Chondrocyte (in vitro differentiated cells): ENCODE measurements at regions not wholly inside any gene's neighbourhood (a gene's known extent, or its start where the extent isn't known, plus 50 kb on each side); places are given as distances from the start of the nearest gene placed in this dataset.

Experiments used
- DNase-seq: peaks from one replicate; pipeline ENCODE4 v3.0.0; 2021; ENCODE audit warnings: mixed read lengths, low spot score
- H3K27ac Mint-ChIP-seq: one replicate; pipeline ENCODE4 v1.8.0; 2021; ENCODE audit warnings: mild to moderate bottlenecking, moderate library complexity, mixed read lengths; ENCODE audit not compliant: unreplicated experiment
- H3K27me3 Mint-ChIP-seq: 2 replicates; pipeline ENCODE4 v1.8.0; 2021; ENCODE audit warnings: low read depth, mixed read lengths
- H3K36me3 Mint-ChIP-seq: 2 replicates; pipeline ENCODE4 v1.8.0; 2021; ENCODE audit warnings: low read depth, mixed read lengths
- H3K4me1 Mint-ChIP-seq: 2 replicates; pipeline ENCODE4 v1.8.0; 2021; ENCODE audit warnings: low read depth, mild to moderate bottlenecking, mixed read lengths
- H3K4me3 Mint-ChIP-seq: one replicate; pipeline ENCODE4 v1.8.0; 2021; ENCODE audit warnings: mild to moderate bottlenecking, moderate library complexity, mixed read lengths; ENCODE audit not compliant: unreplicated experiment
- H3K9me3 Mint-ChIP-seq: 2 replicates; pipeline ENCODE4 v1.8.0; 2021; ENCODE audit warnings: low read depth, mixed read lengths
- TF ChIP-seq, protein P1 (sequence below): fragments of 200-600 bp; sonication (generic); IDR thresholded peaks from 2 replicates; pipeline ENCODE4 v1.5.0; 2021; ENCODE audit warnings: antibody characterized with exemption, mild to moderate bottlenecking, moderate library complexity

DNA sequence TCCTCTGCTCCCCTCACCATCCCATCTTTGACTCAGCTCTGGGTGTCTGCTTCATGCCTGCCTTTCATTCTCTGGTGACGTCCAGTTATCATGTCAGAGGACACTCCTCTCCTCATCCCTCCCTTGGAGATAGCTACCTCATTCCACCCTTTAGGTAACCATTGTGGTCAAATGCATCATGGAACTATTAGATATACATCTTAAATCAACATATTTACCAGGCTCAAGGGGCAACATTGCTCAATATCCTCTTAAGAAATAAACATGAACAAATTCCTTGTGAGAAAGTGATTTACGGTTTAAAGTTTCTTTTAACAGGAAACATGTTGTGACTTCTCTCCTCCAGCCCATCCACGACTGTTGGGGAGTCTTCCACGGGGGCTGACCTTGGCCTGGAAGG is 511.6 kb upstream of the IGFBP3 start:
- H3K4me1 Mint-ChIP-seq = peaks cover 7% of the 10 kb centered on the region
- TF ChIP-seq, protein P1, sequence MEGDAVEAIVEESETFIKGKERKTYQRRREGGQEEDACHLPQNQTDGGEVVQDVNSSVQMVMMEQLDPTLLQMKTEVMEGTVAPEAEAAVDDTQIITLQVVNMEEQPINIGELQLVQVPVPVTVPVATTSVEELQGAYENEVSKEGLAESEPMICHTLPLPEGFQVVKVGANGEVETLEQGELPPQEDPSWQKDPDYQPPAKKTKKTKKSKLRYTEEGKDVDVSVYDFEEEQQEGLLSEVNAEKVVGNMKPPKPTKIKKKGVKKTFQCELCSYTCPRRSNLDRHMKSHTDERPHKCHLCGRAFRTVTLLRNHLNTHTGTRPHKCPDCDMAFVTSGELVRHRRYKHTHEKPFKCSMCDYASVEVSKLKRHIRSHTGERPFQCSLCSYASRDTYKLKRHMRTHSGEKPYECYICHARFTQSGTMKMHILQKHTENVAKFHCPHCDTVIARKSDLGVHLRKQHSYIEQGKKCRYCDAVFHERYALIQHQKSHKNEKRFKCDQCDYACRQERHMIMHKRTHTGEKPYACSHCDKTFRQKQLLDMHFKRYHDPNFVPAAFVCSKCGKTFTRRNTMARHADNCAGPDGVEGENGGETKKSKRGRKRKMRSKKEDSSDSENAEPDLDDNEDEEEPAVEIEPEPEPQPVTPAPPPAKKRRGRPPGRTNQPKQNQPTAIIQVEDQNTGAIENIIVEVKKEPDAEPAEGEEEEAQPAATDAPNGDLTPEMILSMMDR = no peak
- DNase-seq = no peak
- no peaks in the 10 kb centered on the region for H3K27me3 Mint-ChIP-seq
- H3K36me3 Mint-ChIP-seq = peaks cover 6% of the 10 kb centered on the region
- peaks cover 13% of the 10 kb centered on the region for H3K9me3 Mint-ChIP-seq
- H3K27ac Mint-ChIP-seq = no peak overlapping the region
- H3K4me3 Mint-ChIP-seq = no peak overlapping the region

DNA sequence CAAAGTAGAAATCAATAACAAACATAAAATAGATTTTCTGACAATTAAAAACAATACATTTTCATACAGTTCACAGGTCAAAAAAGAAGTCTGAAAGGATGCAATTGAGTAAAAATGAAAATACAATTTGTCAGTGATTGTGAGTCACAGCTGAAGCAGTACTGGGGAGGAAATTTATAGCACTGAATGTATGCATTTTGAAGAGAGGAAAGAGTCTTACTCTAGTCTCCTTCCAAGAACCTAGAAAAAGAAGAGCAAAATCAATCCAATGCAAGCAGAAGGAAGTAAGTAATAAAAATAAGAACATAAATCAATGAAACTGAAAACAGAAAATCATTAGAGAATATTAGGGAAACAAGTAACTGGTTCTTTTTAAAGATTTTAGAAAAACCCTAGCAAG is 507.2 kb upstream of the IGFBP3 start:
- no peak overlapping the region for H3K4me3 Mint-ChIP-seq
- TF ChIP-seq, protein P1 = no peak
- H3K36me3 Mint-ChIP-seq = peaks cover 2% of the 10 kb centered on the region
- H3K9me3 Mint-ChIP-seq = no peaks in the 10 kb centered on the region
- DNase-seq = no peak
- H3K27ac Mint-ChIP-seq = no peak overlapping the region
- no peaks in the 10 kb centered on the region for H3K27me3 Mint-ChIP-seq
- peaks cover 9% of the 10 kb centered on the region for H3K4me1 Mint-ChIP-seq

DNA sequence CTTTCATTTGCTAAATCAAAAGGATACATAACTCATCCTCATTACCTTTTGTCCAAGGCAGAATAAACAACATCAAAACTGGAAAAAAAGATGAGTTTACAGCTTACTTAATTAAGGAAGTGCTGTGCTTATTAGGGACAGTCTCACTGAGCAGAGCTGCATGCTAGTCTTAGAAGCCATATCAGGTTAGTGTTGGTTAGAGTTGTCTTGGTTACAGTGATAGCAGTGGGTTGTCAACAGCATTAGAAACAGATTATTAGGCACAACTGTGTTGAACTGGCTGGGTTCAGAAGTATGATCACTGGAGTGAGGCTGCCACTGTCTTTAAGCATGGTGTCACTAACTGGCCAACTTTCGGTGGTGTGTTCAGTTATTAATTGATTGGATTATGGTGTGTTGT is 503.9 kb upstream of the IGFBP3 start:
- Mint-ChIP-seq H3K27ac (no peak overlapping the region), H3K27me3 (no peaks in the 10 kb centered on the region), H3K4me1 (peaks cover 9% of the 10 kb centered on the region), H3K9me3 (no peaks in the 10 kb centered on the region), H3K36me3 (peaks cover 2% of the 10 kb centered on the region), H3K4me3 (no peak overlapping the region)
- no peak for DNase-seq
- TF ChIP-seq, protein P1 = no peak

DNA sequence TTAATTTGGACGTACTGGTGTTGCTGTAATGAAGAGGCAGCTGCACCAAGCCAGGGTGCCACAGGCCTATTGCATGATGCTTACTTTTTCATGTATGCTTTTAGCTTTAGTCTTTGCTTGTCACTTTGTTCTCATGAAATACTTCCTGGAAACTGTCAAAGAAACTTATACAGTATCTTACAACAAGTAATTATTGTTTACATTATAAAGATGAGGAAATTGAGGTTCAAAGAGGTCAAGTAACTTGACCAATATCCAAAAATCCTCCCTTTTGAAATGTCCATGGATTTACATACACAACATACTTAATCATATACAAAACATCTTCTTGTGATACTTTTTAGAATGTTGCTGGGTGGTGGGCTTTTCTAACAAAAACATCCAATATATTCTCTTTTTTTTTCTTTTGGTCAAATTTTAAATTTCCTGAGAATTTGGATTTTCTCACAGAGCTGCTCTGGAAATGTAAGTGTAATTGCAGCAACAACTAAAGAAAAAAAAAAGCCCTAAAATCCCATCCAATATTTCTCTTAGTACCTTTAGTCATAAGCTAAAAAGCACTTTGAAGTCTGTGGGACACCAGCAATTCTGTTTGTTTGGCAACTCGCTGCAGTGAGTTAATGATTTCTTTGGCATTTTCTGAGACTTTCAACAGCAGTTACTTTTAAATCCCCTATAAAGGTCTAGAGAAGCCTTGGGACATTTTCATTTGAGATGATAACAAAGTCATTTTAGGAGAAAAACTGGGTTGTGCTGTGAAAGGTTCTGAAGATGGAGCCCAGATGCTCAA is 500.6 kb upstream of the IGFBP3 start:
- no peak for DNase-seq
- H3K4me1 Mint-ChIP-seq = no peaks in the 10 kb centered on the region
- H3K27ac Mint-ChIP-seq = no peak overlapping the region
- H3K36me3 Mint-ChIP-seq = peaks cover 2% of the 10 kb centered on the region
- H3K9me3 Mint-ChIP-seq = no peaks in the 10 kb centered on the region
- TF ChIP-seq, protein P1 = no peak
- no peaks in the 10 kb centered on the region for H3K27me3 Mint-ChIP-seq
- H3K4me3 Mint-ChIP-seq = no peak overlapping the region

DNA sequence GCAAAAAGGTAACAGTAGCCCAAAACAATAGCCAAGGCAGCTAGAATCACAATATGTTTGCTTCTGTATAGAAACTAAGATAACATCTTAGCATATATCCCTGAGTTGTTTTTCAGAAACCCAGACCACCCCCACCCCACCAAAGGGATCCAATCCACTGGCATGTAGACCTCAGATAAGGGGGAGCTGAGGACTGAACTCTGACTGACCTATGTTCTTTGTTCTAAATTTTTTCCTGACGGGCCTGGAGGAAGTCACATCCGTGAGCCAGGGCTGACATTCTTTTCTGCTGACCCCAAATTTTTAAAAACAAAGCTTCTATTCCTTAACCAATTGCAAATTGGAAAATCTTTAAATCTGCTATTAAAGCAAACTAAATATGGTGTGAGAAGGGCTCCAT is 493.9 kb upstream of the IGFBP3 start:
- peaks cover 15% of the 10 kb centered on the region for H3K4me1 Mint-ChIP-seq
- H3K36me3 Mint-ChIP-seq = no peaks in the 10 kb centered on the region
- H3K27me3 Mint-ChIP-seq = no peaks in the 10 kb centered on the region
- no peak overlapping the region for H3K4me3 Mint-ChIP-seq
- no peak for DNase-seq
- H3K27ac Mint-ChIP-seq = no peak overlapping the region
- TF ChIP-seq, protein P1 = no peak
- H3K9me3 Mint-ChIP-seq = no peaks in the 10 kb centered on the region
